ENCODE measurements at regions not wholly inside any gene's neighbourhood (a gene's known extent, or its start where the extent isn't known, plus 50 kb on each side); places are given as distances from the start of the nearest gene placed in this dataset.

DNA sequence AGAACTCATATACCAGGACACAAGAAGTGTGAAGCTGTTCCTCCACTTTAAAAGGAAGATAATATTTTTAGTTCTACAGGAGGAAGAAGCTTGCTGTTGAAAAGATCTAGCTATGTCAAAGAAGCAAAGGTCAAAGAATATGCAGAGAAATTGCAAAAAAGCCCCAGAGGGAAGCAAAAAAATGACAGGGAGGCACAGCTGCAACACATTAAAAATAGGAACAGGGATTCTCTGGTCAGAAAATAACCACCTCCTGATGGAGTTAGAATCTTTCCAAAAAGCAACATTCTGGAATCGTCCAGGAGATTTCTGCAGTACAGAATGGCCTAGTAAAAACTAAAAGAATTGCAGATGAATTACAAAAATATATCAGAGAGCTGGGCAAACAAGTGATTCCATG lies 238.9 kb upstream of the PRMT6 start:
- DNase-seq = no peak

DNA sequence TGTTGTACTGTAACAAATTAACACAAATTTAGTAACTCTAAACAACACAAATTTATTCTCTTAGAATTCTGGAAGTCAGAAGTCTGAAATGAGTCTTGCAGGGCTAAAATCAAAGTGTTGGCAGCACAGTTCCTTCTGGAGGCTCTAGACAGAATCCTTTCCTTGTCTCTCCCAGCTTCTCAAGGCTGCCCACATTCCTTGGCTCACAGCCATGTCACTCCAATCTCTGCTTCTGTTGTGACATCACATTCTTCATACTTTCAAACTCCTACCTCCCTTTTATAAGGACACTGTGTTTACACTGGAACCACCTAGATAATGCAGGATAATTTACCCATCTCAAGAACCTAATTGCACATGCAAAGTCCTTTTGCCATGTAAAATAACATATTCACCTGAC lies 225.0 kb upstream of the PRMT6 start:
- no peak for DNase-seq

DNA sequence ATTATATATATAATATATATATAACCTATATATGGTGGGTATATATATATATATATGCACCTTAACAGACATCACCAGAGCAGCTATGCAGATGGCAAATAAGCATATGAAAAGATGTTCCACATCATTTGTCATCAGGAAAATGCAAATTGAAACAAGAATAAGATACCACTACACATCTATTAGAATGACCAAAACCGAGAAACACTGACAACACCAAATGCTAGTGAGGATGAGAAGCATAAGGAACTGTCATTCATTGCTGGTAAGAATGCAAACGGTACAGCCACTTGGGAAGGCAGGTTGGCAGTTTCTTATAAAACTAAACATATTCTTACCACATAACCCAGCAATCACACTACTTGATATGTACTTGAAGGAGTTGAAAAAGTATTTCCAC lies 219.8 kb upstream of the PRMT6 start:
- DNase-seq = no peak

DNA sequence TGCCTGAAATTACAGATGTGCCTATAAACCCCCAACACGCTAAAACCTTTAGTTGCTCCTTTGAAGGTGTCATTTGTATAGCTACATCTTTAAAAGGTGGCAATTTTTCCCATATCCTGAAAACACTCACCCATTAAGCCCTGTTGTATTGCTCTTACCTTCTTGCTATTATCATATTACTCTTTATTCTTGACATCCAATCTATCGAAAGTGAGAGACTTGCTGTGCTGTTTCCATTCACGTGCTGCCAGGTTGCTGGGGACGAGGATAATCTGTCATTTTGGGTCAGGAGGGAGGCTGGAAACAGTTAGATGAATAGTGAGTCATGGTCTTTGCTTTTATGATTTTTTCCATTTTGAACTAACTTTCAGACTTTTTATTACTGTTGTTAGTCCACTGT lies 213.0 kb upstream of the PRMT6 start:
- DNase-seq = no peak

DNA sequence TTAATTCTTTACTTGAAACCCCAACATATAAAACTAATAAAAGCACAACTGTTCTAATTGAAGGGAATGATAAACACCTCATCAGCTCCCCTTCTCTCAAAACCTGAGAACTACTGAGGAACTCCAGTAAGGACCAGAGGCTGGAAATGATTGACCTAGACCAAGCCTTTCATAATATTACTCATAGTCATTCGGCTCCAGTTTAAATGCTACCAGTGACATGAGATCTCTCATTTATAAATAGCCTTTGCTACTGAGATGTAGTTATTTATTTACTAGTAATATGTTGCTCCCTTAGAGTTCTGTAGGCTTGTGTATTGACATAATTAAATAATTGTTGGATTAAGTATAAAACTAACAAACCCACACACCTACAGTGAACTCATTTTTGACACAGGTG lies 209.8 kb upstream of the PRMT6 start:
- no peak for DNase-seq

DNA sequence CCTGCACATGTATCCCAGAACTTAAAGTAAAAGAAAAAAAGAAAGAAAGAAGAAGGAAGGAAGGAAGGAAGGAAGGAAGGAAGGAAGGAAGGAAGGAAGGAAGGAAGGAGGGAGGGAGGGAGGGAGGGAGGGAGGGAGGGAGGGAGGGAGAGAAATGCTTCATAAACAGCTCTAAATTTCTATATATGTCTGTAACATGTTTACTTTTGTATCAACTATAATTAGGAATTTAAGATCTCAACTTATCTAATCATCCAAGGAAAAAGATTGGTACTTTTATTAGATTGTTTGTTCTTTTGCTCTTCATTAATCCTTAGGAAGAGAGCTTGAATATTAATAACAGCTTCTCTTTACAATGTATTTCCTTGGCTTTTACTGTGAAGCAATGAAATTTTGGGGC lies 195.4 kb upstream of the PRMT6 start:
- no peak for DNase-seq

DNA sequence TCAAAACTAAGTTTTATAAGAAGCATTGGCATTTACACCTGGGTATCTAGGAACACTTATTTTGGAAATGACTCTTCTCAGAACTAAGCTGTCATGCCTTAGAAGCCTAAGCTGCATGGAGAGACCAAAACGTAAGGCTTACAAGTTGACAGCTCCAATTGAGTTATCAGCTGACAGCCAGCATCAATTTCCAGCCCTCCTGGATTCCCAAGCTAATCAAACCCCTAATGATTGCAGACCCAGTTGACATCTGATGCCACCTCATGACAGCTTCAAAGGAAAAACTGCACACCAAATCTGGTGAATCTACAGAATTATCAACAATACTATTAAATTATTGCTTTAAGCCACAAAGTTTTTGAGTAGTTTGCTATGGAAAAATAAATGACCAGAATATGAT lies 187.6 kb upstream of the PRMT6 start:
- no peak for DNase-seq

DNA sequence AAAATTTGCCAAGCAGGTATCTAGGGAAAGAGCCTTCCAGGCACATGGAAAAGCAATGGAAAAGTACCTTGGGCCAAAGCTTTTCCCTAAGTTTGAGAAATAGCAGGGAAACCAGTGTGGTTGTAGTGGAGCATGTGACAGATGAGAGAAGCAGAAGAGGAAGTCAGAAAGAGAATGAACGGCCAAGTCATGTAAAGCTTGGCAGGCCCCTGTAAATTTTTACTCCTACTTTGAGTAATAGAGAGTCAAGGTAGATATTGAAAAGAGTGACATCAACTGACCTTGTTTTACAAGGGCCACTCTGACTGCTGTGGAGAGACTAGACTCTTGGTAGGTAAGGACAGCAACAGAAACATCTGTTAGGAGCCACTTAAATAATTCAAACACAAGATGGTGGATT lies 180.9 kb upstream of the PRMT6 start:
- no peak for DNase-seq

DNA sequence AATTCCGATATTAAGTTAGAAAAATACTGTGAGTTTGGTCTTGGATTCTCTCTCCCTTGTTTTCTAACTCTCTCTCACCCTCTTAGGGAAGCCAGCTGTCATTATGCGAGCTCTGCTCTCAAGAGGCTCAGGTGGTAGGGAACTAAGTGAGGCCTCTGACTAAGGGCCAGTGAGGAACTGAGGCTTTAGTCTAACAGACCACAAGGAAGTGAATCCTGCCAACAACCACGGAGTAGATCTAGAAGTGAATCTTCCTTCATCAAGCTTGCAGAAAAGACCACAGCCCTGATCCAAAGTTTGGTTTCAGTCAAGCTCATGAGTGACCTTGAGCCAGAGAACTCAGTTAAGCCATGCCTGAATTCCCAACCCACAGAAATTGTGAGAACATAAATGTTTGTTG lies 180.1 kb upstream of the PRMT6 start:
- no peak for DNase-seq

DNA sequence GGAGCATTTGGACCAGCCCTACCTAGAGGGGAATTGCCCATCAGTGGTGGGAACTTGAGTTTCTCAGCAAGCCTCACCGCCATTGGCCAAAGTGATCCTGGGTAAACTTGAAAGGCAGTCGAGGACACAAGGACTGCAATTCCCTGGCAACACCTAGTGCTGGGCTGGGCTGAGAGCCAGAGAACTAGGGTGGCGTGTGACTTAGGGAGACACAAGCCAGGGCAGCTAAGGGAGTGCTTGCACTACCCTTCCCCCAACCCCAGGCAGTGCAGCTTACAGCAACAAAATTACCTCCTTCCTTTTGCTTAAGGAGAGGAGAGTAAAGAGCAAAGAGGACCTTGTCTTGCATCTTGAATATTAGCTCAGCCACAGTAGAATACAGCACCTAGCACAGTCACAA lies 176.9 kb upstream of the PRMT6 start:
- DNase-seq = no peak

DNA sequence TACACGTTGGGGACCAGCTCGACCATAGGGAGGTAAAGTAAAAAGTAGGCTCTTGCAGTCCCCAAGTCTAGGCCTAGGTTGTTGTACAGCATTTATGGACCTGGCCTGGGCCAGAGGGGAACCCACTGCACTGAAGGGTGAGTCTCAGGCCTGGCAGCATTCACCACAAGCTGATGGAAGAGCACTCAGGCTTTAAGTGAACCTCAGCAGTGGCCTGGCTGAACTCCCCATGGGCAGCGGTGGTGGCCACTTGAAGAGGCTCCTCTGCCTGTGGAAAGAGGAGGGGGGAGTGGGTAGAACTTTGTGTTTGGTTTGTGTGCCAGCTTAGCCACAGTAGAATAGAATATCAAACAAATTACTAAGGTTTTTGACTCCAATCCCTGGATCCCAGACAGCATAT lies 176.2 kb upstream of the PRMT6 start:
- DNase-seq = no peak

DNA sequence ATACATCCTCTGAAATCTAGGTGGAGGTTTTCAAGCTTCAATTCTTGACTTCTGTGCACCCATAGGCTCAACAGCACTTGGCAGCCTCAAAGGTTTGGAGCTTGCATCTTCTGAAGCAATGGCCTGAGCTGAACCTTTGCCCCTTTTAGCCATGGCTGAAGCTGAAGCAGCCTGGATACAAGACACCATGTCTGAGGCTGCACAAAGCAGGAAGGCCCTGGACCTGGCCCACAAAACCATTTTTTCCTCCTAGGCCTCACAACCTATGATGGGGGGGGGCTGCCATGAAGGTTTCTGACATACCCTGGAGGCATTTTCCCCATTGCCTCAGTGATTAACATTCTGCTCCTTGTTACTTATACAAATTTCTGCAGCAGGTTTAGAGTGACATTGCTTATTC lies 173.3 kb upstream of the PRMT6 start:
- DNase-seq = no peak

DNA sequence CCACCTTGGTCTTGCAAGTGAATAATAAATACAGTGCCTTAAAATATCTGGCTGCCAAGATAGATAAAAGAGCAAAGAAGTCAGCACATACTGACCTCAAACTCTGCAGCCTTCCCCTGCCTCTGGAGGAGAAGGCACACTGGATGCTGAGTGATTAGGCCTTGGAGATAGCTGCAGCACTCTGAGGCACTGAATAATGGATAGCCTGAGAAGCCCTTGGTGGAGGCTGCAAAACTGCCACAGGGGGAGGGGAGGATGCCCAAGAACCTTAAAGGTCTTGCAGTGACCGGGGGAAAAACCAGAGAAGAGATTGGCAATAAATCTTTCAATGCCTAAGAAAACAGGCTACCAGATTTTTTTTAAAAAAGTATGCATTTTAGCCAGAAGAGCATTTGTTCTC lies 167.4 kb upstream of the PRMT6 start:
- DNase-seq = no peak

DNA sequence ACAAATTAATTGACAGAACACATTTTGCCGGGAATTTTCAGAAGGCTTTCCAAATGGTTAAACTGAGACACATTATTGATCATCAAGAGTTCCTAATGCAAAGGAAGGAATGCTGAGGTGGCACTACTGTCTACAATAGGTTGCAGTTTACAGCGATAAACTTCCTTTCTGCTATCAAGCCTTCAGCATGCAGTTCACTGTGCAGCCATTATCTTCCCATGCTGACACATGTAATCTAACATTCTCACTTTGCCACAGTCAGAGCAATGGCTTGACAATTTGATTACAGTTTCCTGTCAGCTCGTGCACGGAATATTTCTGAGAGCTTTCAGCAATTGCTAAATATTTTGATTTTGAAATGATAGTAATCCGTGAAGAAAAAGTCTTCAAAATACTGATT lies 166.9 kb upstream of the PRMT6 start:
- no peak for DNase-seq

DNA sequence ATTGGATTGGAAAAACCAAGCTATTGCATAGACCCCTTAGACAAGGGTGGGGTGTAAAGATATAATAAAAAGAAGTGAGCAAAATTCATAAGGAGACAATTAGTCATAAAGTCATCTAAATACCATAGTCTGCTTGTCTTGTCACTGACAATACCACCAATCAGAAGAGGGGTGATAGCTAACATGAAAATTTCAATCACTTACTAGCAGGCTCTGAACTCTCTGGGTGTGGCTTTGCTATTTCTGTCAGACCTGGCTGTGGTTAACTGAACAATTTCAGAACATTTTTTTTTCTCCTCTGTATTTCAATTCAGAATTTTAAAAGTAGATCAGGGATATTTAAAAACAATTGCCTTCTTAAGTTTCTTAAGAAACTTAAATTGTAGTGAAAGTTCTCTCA lies 158.5 kb upstream of the PRMT6 start:
- no peak for DNase-seq

DNA sequence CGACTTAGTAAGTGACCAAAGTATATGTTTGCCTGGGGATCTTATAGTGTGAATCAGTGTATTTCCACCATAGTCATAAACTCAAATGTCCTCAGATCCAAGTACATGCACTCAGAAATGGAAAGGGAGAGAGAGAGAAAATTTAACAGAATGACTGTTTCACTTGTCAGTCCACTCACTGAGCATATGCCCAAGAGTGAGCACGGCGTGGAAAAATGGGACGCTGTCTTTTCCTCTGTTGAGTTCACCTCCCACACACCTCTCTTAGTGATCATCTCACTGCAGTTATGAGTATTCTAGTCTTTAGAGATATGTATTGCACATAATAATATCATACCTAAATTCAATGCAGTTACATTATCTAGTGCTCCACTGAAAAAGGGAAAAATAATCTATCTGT lies 156.8 kb upstream of the PRMT6 start:
- no peak for DNase-seq

DNA sequence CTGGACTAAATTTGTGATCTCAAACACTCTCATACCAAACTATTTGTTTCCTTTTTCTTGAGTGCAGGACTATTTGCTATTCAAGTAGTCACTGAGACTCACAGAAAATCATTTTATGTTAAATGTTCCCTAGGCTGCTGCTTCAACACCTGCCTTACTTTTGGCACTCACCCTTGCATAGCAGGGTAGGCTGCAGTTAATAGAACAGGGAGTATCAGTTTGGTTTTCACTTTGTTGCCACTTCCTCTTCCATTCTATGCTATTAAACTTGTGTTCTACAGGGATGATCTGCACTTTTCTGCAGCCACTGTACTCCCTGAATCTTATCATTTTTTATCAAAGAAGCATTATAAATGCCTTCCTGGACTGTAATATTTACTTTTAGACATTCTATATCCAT lies 148.7 kb upstream of the PRMT6 start:
- DNase-seq = no peak

DNA sequence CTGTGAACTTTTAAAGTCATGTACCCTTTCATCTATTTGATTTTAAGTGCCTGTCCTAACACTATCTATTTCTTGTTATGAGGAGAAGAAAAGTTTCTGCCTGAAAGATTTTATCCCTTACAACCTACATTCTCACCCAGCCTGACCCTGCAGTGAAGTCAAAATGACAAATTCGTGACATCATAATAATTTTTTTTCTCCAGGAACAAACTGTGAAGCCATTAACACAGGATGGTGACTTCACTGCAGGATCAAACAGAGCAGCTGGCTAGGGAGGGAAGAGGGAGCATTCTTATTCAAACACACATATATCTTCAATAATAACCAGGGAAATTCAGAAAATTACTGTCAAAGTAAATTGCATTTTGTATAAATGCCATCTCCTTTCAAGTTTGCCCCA lies 147.8 kb upstream of the PRMT6 start:
- no peak for DNase-seq

DNA sequence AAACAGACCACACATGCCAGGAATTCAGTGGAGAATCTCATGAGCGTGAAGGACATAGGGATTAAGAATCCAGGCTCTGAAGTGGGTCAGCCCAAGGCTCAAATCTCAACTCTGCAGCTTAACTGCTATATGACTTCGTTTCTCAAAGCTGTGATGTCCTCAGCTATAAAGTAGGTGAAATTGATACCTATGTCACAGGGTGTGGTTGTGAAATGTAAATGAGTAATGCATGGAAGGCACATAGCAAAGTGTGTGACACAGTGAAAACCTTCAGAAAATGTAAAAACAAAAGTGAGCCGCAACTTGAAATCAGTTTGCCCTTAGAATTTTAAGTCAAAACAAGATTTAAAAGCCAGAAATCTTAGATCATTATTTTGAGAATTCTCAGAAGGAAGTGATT lies 145.7 kb upstream of the PRMT6 start:
- no peak for DNase-seq

DNA sequence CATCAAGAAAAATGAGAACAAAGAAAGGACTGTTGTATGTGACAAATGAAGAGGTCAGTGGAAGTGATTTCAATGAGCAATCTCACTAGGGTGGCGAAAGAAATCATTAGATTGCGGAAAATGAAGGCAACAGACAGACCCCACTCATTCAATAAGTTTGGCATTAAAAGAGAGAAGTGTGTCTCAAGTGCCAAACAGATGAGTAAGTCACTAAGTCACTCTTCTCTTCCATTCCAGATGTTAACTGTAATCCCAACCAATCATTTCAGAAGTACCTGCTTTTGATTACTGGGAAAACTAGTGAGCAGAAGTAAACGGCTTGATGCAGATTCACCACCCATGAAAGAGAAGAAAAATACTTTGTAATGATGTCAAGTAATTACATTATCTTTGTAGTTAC lies 144.3 kb upstream of the PRMT6 start:
- DNase-seq = no peak

DNA sequence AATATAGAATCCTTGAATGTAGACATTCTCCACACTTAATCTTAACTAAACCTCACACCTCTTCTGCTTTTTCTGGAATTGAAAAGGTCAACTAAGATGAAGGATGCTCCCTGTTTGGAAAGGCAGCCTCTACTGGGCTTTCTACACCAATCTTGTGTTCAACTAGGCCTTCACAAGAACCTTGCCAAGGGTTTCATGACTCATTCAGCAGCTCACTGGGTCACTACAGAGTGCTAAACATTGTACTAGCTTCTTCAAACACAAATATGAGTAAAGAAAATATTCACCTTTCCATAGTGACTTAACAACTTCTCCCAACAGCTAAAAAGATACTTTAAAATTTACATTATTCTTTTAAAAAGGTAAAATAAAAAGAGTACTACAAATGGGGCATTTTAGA lies 135.3 kb upstream of the PRMT6 start:
- DNase-seq = no peak

DNA sequence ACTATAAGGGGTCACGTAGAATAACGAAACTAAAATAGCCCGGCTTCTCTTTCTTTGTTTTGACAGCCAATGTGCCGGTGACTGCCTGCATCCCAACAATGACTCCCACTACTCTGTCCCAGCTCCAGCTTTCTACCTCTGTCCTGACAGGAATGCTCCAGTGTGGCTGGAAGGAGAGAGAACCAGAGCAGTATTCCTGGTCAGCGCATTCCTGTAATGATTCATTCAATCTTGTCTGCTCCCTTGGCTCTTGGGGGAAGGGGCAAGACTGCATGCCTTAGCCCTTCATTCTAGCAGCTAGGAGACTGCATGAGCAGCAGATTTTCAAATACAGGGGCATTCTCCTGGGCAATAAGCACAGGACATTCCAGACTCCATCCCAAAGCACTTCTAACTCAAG lies 132.1 kb upstream of the PRMT6 start:
- no peak for DNase-seq

DNA sequence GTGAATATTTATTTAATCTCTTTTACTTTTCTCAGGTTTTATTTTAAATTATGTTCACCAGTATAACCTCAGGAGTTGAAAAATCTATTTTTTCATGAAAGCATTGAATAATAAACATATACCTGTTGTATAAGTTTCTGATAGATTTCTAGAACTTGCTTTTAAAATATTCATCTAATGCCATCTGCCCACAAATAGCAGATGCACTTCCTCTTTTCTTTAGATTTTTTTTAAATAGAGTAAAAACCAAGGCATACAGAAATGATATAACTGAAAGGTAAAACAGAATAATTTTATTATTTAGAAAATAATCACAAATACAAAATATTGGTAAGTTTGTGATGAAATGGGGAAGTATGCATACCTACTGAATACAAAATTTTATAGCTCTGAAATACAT lies 130.7 kb upstream of the PRMT6 start:
- no peak for DNase-seq

DNA sequence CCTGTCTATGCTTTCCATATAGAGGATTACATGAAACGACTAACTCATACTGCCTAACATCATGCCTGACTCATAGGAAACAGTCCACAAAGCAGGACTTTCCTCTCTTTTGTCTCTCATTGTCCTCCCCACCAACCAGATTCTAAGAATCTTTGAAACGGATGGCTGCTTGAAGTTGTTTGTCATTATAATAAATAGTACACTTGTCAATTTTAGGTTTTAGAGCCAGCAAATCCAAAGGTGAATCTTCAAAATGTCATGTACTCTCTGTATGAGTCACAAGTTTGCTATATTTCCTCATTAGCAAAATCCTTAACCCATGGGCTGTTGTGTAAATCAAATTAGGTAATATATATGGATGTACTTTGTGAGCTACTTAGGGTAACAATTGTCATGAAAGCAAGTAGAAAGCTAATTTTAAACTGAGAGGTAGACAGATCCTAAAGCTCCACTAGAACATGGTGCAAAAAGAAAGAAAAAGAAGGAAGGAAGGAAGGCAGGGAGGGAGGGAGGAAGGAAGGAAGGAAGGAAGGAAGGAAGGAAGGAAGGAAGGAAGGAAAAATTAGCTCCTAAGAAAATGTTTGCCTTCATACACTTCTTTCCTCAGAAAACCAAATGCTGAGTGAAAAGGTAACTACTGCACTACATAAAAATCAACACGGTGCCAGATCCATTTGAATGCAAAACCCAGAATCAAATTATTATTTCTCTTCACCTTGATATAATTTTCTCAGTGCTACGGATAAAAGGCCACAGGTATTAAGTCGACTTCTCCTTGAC lies 129.5 kb upstream of the PRMT6 start:
- DNase-seq = no peak

DNA sequence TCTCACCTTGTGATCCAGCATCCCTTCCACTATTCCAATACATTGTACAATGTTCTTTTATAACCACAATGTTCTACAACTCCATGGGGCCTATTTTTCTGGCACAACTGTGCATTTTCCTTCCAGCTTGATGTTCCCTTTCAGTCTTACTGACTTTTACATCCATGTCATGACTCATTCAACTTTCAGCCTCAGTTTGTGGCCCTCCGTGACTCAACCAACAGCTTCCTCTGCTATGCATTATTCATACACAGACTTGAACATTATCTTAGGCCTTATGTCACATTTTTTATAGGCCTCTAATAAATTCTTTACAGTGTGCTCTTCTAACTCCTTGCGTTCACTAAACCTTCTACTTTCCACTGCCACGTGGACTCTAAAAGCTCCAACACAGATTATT lies 119.4 kb upstream of the PRMT6 start:
- no peak for DNase-seq

DNA sequence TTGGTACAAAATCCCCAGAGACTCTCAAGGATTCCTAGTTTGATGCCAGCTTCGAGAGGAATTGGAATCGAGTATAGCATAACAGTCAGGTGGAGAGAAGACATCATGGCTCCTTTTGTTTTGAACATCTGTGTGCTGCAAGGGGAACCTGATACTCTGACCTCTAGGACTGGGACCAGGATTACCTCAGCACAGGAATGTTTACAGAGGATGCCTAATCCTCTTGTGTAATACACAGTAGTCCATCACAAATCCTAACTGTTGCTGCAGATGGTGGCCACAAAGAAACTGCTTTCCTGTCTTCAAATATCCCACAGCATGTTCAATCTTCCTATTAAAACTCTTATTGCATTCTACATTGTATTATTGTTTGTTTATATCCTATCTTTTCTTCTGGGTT lies 111.8 kb upstream of the PRMT6 start:
- DNase-seq = no peak
